H1 (cell line): ENCODE measurements at regions not wholly inside any gene's neighbourhood (a gene's known extent, or its start where the extent isn't known, plus 50 kb on each side); places are given as distances from the start of the nearest gene placed in this dataset.

Source experiments
- CTCF ChIA-PET: fragments of 300-600 bp; sonication (Branson Sonifier 250); formaldehyde crosslinking; loops from one replicate; lab custom pipeline; 2021; ENCODE audit not compliant: partially characterized antibody; lab: Charles Lee
- POLR2A ChIA-PET: fragments of 300-600 bp; sonication (Branson Sonifier 250); formaldehyde crosslinking; loops from one replicate; lab custom pipeline; 2021; ENCODE audit warnings: inconsistent platforms; ENCODE audit not compliant: partially characterized antibody; lab: Charles Lee
- DNase-seq, 2 experiments: peaks; one replicate each; pipeline versions ENCODE4 v3.0.0 to v3.0.0-alpha.2; 2010 to 2022; ENCODE audit warnings: low spot score in 2 of 2, low read depth in 1 of 2, mixed read lengths in 1 of 2
- FAIRE-seq: peaks from 2 replicates; lab custom pipeline; 2011; peaks lifted over from hg19 to GRCh38; lab: Jason Lieb, UNC
- H2AFZ ChIP-seq: 2 replicates; pipeline ENCODE4 v1.8.1; 2012; ENCODE audit warnings: low read length, inconsistent platforms
- H2AK5ac ChIP-seq: 2 replicates; pipeline ENCODE4 v1.6.1; 2013; ENCODE audit warnings: low read depth, low read length
- H2BK120ac ChIP-seq: replicated peaks from 2 replicates; pipeline ENCODE3; 2013; ENCODE audit warnings: low read depth, low read length, inconsistent platforms
- H2BK12ac ChIP-seq: 2 replicates; pipeline ENCODE4 v1.6.1; 2013; ENCODE audit warnings: low read depth, low read length
- H2BK15ac ChIP-seq: 2 replicates; pipeline ENCODE4 v1.6.1; 2013; ENCODE audit warnings: low read length
- H2BK20ac ChIP-seq: 2 replicates; pipeline ENCODE4 v1.6.1; 2013; ENCODE audit warnings: low read length
- H2BK5ac ChIP-seq: 2 replicates; pipeline ENCODE4 v1.6.1; 2013; ENCODE audit warnings: low read depth, low read length
- H3K14ac ChIP-seq: 2 replicates; pipeline ENCODE4 v1.6.1; 2013; ENCODE audit warnings: inconsistent platforms; ENCODE audit not compliant: insufficient read length
- H3K18ac ChIP-seq: 2 replicates; pipeline ENCODE4 v1.6.1; 2013; ENCODE audit warnings: low read length; ENCODE audit errors: extremely low read depth
- H3K23ac ChIP-seq: 2 replicates; pipeline ENCODE4 v1.6.1; 2013; ENCODE audit warnings: inconsistent platforms; ENCODE audit not compliant: insufficient read length
- H3K23me2 ChIP-seq: 2 replicates; pipeline ENCODE4 v1.6.1; 2013; ENCODE audit warnings: low read depth, low read length
- H3K27ac ChIP-seq: 2 replicates; pipeline ENCODE4 v1.6.1; 2011; ENCODE audit warnings: low read depth, low read length, inconsistent platforms
- H3K27me3 ChIP-seq, 4 experiments: replicated peaks in 1 of 4; 1 replicate in 1 of 4; 2 replicates in 3 of 4; pipeline versions ENCODE4 v1.6.1 to v1.8.1; 2011 to 2013; ENCODE audit warnings: low read length in 3 of 4, mild to moderate bottlenecking in 3 of 4, inconsistent platforms in 2 of 4, mixed read lengths in 2 of 4, moderate library complexity in 1 of 4; ENCODE audit not compliant: control insufficient read depth in 3 of 4, insufficient read depth in 3 of 4; ENCODE audit errors: extremely low read depth in 1 of 4
- H3K36me3 ChIP-seq, 4 experiments: 2 replicates each; pipeline versions ENCODE4 v1.6.1 to v1.8.1; 2011 to 2013; ENCODE audit warnings: mild to moderate bottlenecking in 4 of 4, low read length in 3 of 4, moderate library complexity in 2 of 4, control low read depth in 1 of 4, inconsistent platforms in 1 of 4; ENCODE audit not compliant: insufficient read depth in 4 of 4, control insufficient read depth in 2 of 4
- H3K4ac ChIP-seq: replicated peaks from 2 replicates; pipeline ENCODE3; 2013; ENCODE audit warnings: low read length, low read depth, mixed read lengths, inconsistent platforms; ENCODE audit not compliant: insufficient read length
- H3K4me1 ChIP-seq, 4 experiments: replicated peaks in 1 of 4; 1 replicate in 1 of 4; 2 replicates in 3 of 4; pipeline versions ENCODE4 v1.6.1 to v1.8.1; 2011 to 2013; ENCODE audit warnings: low read length in 3 of 4, inconsistent platforms in 2 of 4, mixed read lengths in 1 of 4; ENCODE audit not compliant: insufficient read depth in 4 of 4, control insufficient read depth in 3 of 4
- H3K4me2 ChIP-seq, 2 experiments: 2 replicates each; pipeline versions ENCODE4 v1.6.1 to v1.8.1; 2011 to 2013; ENCODE audit warnings: low read depth in 2 of 2, low read length in 2 of 2, control low read depth in 1 of 2, inconsistent platforms in 1 of 2, mild to moderate bottlenecking in 1 of 2; ENCODE audit not compliant: insufficient read depth in 1 of 2
- H3K4me3 ChIP-seq, 4 experiments: fragments of 200-600, 300-600 bp in 1 of 4; sonication (generic), shearing (Covaris generic), sonication (Bioruptor Twin) in 1 of 4; 2 replicates each; pipeline versions ENCODE4 v1.5.1 to v1.8.1; 2011 to 2016; ENCODE audit warnings: low read length in 4 of 4, low read depth in 3 of 4, control low read depth in 2 of 4, inconsistent platforms in 2 of 4, mild to moderate bottlenecking in 2 of 4, mixed read lengths in 1 of 4, moderate library complexity in 1 of 4; ENCODE audit not compliant: insufficient read depth in 2 of 4; ENCODE audit errors: extremely low read depth in 1 of 4
- H3K56ac ChIP-seq: replicated peaks from 2 replicates; pipeline ENCODE3; 2013; ENCODE audit warnings: low read depth, mild to moderate bottlenecking, mixed read lengths, low read length, inconsistent platforms; ENCODE audit not compliant: insufficient read length
- H3K79me1 ChIP-seq: 2 replicates; pipeline ENCODE4 v1.6.1; 2013; ENCODE audit warnings: low read depth, low read length, control low read depth
- H3K79me2 ChIP-seq, 2 experiments: 2 replicates each; pipeline versions ENCODE4 v1.6.1 to v1.8.1; 2012 to 2013; ENCODE audit warnings: low read length in 2 of 2, mild to moderate bottlenecking in 2 of 2, inconsistent platforms in 1 of 2; ENCODE audit not compliant: insufficient read depth in 2 of 2, control insufficient read depth in 1 of 2
- H3K9ac ChIP-seq, 4 experiments: replicated peaks in 1 of 4; 1 replicate in 1 of 4; 2 replicates in 3 of 4; pipeline versions ENCODE4 v1.6.1 to v1.8.1; 2011 to 2013; ENCODE audit warnings: low read depth in 3 of 4, low read length in 3 of 4, control low read depth in 2 of 4, mild to moderate bottlenecking in 2 of 4, moderate library complexity in 2 of 4, inconsistent platforms in 1 of 4; ENCODE audit errors: extremely low read depth in 1 of 4
- H3K9me3 ChIP-seq, 2 experiments: 2 replicates each; pipeline versions ENCODE4 v1.6.1 to v1.8.1; 2012 to 2013; ENCODE audit warnings: mild to moderate bottlenecking in 2 of 2, moderate library complexity in 2 of 2, control low read depth in 1 of 2, inconsistent platforms in 1 of 2, low read depth in 1 of 2, low read length in 1 of 2, mixed read lengths in 1 of 2; ENCODE audit not compliant: insufficient read depth in 2 of 2
- H4K20me1 ChIP-seq, 2 experiments: replicated peaks in 1 of 2; 2 replicates each; pipeline versions ENCODE3 to v1.8.1; 2011 to 2013; ENCODE audit warnings: inconsistent platforms in 2 of 2, low read length in 2 of 2, mild to moderate bottlenecking in 1 of 2; ENCODE audit not compliant: insufficient read depth in 2 of 2, control insufficient read depth in 1 of 2
- H4K5ac ChIP-seq: 2 replicates; pipeline ENCODE4 v1.6.1; 2013; ENCODE audit warnings: low read length, low read depth, mixed read lengths, inconsistent platforms; ENCODE audit not compliant: insufficient read length
- H4K8ac ChIP-seq: 2 replicates; pipeline ENCODE4 v1.8.0; 2013; ENCODE audit warnings: mild to moderate bottlenecking, moderate library complexity, low read length, inconsistent platforms; ENCODE audit not compliant: insufficient read depth; ENCODE audit errors: extremely low read depth
- H4K91ac ChIP-seq: replicated peaks from 2 replicates; pipeline ENCODE3; 2013; ENCODE audit warnings: low read length, mixed read lengths, inconsistent platforms; ENCODE audit not compliant: insufficient read length
- BACH1 ChIP-seq: IDR thresholded peaks from 2 replicates; pipeline ENCODE4 v1.6.1; 2012; ENCODE audit warnings: low read length, improper control_type of control experiment
- BCL11A ChIP-seq, 2 experiments: IDR thresholded peaks; one replicate each; pipeline ENCODE4 v1.6.1; 2011; ENCODE audit warnings: low read depth in 2 of 2, low read length in 2 of 2, mild to moderate bottlenecking in 2 of 2
- FOSL1 ChIP-seq: IDR thresholded peaks from 2 replicates; pipeline ENCODE4 v1.6.1; 2011; ENCODE audit warnings: mild to moderate bottlenecking, low read depth, low read length, moderate library complexity; ENCODE audit not compliant: insufficient read depth
- GABPA ChIP-seq: IDR thresholded peaks from 2 replicates; pipeline ENCODE4 v1.6.1; 2011; ENCODE audit warnings: mild to moderate bottlenecking, low read length, moderate library complexity, borderline replicate concordance; ENCODE audit not compliant: insufficient read depth
- JUN ChIP-seq: IDR thresholded peaks from 2 replicates; pipeline ENCODE4 v1.6.1; 2011; ENCODE audit warnings: low read depth, mild to moderate bottlenecking, improper control_type of control experiment, low read length
- NANOG ChIP-seq: IDR thresholded peaks from 2 replicates; pipeline ENCODE4 v1.6.1; 2011; ENCODE audit warnings: low read length, low read depth, mild to moderate bottlenecking, inconsistent platforms; ENCODE audit not compliant: insufficient read depth, poor library complexity, severe bottlenecking
- SAP30 ChIP-seq: fragments of 300-600 bp; sonication (generic); IDR thresholded peaks from 2 replicates; pipeline ENCODE4 v1.7.1; 2012; ENCODE audit warnings: low read length, moderate library complexity, mild to moderate bottlenecking, inconsistent platforms; ENCODE audit not compliant: insufficient read depth, insufficient replicate concordance
- SIRT6 ChIP-seq: IDR thresholded peaks from one replicate; pipeline ENCODE4 v1.7.1; 2012; ENCODE audit warnings: low read length, inconsistent platforms
- SP1 ChIP-seq: IDR thresholded peaks from 2 replicates; pipeline ENCODE4 v1.6.1; 2011; ENCODE audit warnings: low read depth, low read length
- SP2 ChIP-seq: IDR thresholded peaks from 2 replicates; pipeline ENCODE4 v1.6.1; 2012; ENCODE audit warnings: mild to moderate bottlenecking, low read length, inconsistent platforms
- SP4 ChIP-seq: IDR thresholded peaks from 2 replicates; pipeline ENCODE4 v1.6.1; 2012; ENCODE audit warnings: low read length, inconsistent platforms
- TCF12 ChIP-seq: IDR thresholded peaks from 2 replicates; pipeline ENCODE4 v1.6.1; 2011; ENCODE audit warnings: low read depth, mild to moderate bottlenecking, low read length
- ZNF274 ChIP-seq: IDR thresholded peaks from 2 replicates; pipeline ENCODE4 v1.7.0; 2012; ENCODE audit warnings: low read length, borderline replicate concordance; ENCODE audit errors: extremely low read depth
- WGBS, 2 experiments: shearing (Covaris generic) in 1 of 2; methylation state at CpG; one replicate each; pipeline versions ENCODE4 v1.1.6 to v1.1.7; 2013 to 2015; ENCODE audit warnings: low lambda C conversion rate in 2 of 2, mixed read lengths in 2 of 2, inconsistent platforms in 1 of 2, low coverage in 1 of 2, missing lambda C conversion rate in 1 of 2; ENCODE audit not compliant: insufficient replicate concordance in 2 of 2, insufficient coverage in 1 of 2, insufficient read length in 1 of 2; ENCODE audit errors: extremely low coverage in 1 of 2, missing lambda C conversion rate in 1 of 2; 5-methylcytosine and 5-hydroxymethylcytosine counted together
- TF ChIP-seq, protein P1 (sequence below): IDR thresholded peaks from 2 replicates; pipeline ENCODE4 v1.6.1; 2011; ENCODE audit warnings: low read length, improper control_type of control experiment
- TF ChIP-seq, protein P2 (sequence below): IDR thresholded peaks from 2 replicates; pipeline ENCODE4 v1.6.1; 2012; ENCODE audit warnings: inconsistent platforms

GRCh38 chr7:49618028-49618427 lies 155.4 kb upstream of the VWC2 start:
- Histone ChIP-seq H2BK12ac (no peak overlapping the region), H3K56ac (no peak overlapping the region), H3K18ac (no peak overlapping the region), H2BK5ac (no peak overlapping the region), H2BK15ac (no peak overlapping the region), H3K4ac (no peak overlapping the region), H3K23me2 (no peaks in the 10 kb centered on the region; the same call in 1 of the 2 replicates), H3K27me3 (no peaks in the 10 kb centered on the region), H4K20me1 (no peaks in the 10 kb centered on the region), H3K14ac (no peak overlapping the region), H4K5ac (no peak overlapping the region), H2BK120ac (no peak overlapping the region), H3K36me3 (no peaks in the 10 kb centered on the region), H3K27ac (no peak overlapping the region), H3K4me2 (no peak overlapping the region), H3K79me1 (no peaks in the 10 kb centered on the region), H3K9ac (no peak overlapping the region), H4K91ac (no peak overlapping the region), H2AFZ (no peak overlapping the region), H2AK5ac (no peak overlapping the region), H3K9me3 (no peaks in the 10 kb centered on the region), H3K23ac (no peak overlapping the region), H3K4me3 (no peak overlapping the region), H2BK20ac (no peak overlapping the region), H3K4me1 (no peaks in the 10 kb centered on the region), H3K79me2 (no peaks in the 10 kb centered on the region), H4K8ac (no peak overlapping the region)
- FAIRE-seq (no peak), DNase-seq (no peak)
- POLR2A ChIA-PET = no interaction called here
- CTCF ChIA-PET = interaction anchor here (1.1 to 1.2 kb wide), 2 partner anchors 9 to 20 kb away, joined by 4 to 5 read pairs; no protein-coding TSS in a partner anchor
- 93% methylated on average over 1 of the region's 1 CpG; no CpG with 5 or more reads in 1 of the 2 experiments for WGBS, 2 experiments
- no peak for TF ChIP-seq SP2
- TF ChIP-seq, protein P1, sequence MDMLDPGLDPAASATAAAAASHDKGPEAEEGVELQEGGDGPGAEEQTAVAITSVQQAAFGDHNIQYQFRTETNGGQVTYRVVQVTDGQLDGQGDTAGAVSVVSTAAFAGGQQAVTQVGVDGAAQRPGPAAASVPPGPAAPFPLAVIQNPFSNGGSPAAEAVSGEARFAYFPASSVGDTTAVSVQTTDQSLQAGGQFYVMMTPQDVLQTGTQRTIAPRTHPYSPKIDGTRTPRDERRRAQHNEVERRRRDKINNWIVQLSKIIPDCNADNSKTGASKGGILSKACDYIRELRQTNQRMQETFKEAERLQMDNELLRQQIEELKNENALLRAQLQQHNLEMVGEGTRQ = no peak
- TF ChIP-seq BACH1 = no peak
- no peak for TF ChIP-seq SP4
- no peak for TF ChIP-seq TCF12
- no peak for TF ChIP-seq SIRT6
- no peak for TF ChIP-seq SP1
- TF ChIP-seq BCL11A (IDR thresholded peaks at IDR 0.05; ENCODE audit: low read depth in 2 of 2, low read length in 2 of 2) = no peak
- TF ChIP-seq, protein P2, sequence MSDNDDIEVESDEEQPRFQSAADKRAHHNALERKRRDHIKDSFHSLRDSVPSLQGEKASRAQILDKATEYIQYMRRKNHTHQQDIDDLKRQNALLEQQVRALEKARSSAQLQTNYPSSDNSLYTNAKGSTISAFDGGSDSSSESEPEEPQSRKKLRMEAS = no peak
- TF ChIP-seq ZNF274 = no peak
- TF ChIP-seq NANOG = no peak
- no peak for TF ChIP-seq JUN
- TF ChIP-seq SAP30 = no peak
- TF ChIP-seq GABPA = no peak
- no peak for TF ChIP-seq FOSL1
